ENCODE measurements at regions not wholly inside any gene's neighbourhood (a gene's known extent, or its start where the extent isn't known, plus 50 kb on each side); places are given as distances from the start of the nearest gene placed in this dataset.

DNA sequence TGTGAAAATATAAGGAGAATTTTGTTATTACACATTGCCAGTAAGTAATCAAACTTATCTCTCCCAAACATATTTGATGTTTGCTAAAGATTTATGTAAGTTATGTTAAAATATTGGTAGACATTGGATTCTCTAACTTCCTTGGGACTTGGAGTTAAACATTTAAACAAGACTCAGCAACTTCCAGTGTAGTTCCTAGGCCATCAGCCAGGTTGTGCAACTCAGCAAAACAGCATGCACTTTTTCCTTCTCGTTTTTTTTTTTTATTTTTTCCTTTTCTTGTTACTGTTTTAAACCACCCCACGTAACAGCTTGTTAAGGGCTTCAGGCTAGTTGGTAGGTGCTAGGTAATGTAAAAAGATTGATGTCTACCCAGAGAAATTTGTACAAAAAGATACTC lies 510.4 kb downstream of the ANKRD50 start:
- Histone ChIP-seq H3K27ac (no peak overlapping the region), H3K27me3 (no peaks in the 10 kb centered on the region), H3K9me3 (no peaks in the 10 kb centered on the region), H3K4me3 (no peak overlapping the region), H3K36me3 (no peaks in the 10 kb centered on the region), H3K4me1 (peaks cover 0 to 8% (median 0%) of the 10 kb centered on the region in 9 donors)
- intact Hi-C loops (cut with DNase I) = no loop called here
- ATAC-seq (peak in 2 of 8 donors; percentile 28 to 46), DNase-seq (no peak)
- 40 to 53% methylated on average over 2 of the region's 2 CpGs for WGBS, 2 donors
- TF ChIP-seq, protein P1, sequence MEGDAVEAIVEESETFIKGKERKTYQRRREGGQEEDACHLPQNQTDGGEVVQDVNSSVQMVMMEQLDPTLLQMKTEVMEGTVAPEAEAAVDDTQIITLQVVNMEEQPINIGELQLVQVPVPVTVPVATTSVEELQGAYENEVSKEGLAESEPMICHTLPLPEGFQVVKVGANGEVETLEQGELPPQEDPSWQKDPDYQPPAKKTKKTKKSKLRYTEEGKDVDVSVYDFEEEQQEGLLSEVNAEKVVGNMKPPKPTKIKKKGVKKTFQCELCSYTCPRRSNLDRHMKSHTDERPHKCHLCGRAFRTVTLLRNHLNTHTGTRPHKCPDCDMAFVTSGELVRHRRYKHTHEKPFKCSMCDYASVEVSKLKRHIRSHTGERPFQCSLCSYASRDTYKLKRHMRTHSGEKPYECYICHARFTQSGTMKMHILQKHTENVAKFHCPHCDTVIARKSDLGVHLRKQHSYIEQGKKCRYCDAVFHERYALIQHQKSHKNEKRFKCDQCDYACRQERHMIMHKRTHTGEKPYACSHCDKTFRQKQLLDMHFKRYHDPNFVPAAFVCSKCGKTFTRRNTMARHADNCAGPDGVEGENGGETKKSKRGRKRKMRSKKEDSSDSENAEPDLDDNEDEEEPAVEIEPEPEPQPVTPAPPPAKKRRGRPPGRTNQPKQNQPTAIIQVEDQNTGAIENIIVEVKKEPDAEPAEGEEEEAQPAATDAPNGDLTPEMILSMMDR (IDR thresholded peaks at IDR 0.05) = peak in 4 of 9 donors; percentile 8 to 24 (median 20)

DNA sequence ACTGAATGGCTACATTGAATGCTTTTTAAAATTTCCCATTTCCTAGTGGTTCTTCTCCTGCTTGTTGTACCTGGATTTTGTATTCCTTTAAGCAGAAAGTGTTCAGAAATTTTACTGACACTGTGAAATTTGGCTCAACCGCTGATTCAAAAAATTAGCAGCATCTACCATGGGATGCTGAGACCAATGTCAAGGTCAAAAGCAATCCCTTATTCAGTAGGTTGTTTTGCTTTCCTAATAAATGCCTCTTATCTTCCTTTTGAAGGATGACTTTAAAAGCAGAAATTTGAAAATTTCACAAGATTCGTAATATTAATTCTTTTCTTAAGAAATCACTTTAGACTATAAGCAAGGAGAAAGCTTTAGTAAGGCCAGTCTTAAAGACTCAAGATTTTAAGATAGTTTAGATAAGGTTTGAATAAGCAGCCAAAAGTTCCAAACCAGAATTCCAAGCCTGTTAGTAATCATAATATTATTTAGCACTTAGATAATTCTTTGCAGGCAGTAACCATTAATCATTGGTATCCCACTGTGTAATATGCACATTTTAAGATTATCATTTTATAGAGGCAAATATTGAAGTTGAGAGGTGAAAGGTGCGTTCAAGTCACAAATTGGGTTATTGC lies 508.8 kb downstream of the ANKRD50 start:
- Histone ChIP-seq H3K9me3 (no peaks in the 10 kb centered on the region), H3K27ac (no peak overlapping the region), H3K36me3 (no peaks in the 10 kb centered on the region), H3K27me3 (no peaks in the 10 kb centered on the region), H3K4me1 (peaks cover 0 to 8% (median 0%) of the 10 kb centered on the region in 9 donors), H3K4me3 (no peak overlapping the region)
- WGBS, 2 donors = 88 to 93% methylated on average over 3 of the region's 3 CpGs
- no peak for DNase-seq
- no peak for ATAC-seq
- TF ChIP-seq, protein P1 (IDR thresholded peaks at IDR 0.05) = no peak
- intact Hi-C loops (cut with DNase I) = no loop called here

DNA sequence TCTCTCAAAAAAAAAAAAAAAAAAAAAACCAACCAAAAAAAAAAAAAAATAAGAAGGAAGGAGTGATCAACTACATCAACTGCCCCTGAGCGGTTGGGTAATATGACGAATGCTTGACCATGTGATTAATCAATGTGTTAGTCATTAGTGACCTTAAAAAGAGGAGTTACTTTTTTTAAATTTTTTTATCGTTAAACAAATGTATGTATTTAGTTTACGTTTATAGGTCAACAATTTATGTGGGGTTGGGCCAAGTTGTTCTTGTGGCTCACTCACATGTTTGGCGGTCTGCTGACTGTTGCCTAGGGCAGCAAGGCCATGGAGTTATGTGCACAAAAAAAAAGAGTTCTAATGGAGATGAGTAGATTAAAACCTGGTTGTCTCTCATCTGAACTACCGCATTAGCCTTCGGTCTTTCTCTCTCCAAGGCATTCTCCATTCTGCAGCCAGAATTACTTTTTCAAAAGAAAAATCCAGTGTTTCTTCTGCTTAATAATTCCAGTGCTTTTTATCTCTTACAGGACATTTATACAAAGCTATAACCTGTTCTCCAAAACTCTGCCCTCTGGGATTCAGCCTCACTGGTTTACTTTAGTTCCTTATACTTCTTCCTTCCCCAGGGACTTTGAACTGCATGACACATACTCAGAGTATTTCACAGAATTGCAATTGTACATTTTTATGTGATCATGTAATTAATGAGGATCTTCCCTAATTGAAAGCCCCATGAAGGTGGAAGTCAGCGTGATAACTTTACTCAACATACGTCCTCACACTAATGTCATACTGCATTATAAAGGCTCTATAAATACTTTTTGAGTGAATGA lies 505.5 kb downstream of the ANKRD50 start:
- H3K9me3 ChIP-seq = no peaks in the 10 kb centered on the region
- WGBS, 2 donors = 93 to 95% methylated on average over 9 of the region's 9 CpGs
- H3K36me3 ChIP-seq = no peaks in the 10 kb centered on the region
- H3K4me3 ChIP-seq = no peak overlapping the region
- no peaks in the 10 kb centered on the region for H3K27me3 ChIP-seq
- peaks cover 0 to under 1% (median 0%) of the 10 kb centered on the region in 9 donors for H3K4me1 ChIP-seq
- ATAC-seq (no peak), DNase-seq (no peak)
- intact Hi-C loops (cut with DNase I) = no loop called here
- TF ChIP-seq, protein P1 (IDR thresholded peaks at IDR 0.05) = no peak
- no peak overlapping the region for H3K27ac ChIP-seq

DNA sequence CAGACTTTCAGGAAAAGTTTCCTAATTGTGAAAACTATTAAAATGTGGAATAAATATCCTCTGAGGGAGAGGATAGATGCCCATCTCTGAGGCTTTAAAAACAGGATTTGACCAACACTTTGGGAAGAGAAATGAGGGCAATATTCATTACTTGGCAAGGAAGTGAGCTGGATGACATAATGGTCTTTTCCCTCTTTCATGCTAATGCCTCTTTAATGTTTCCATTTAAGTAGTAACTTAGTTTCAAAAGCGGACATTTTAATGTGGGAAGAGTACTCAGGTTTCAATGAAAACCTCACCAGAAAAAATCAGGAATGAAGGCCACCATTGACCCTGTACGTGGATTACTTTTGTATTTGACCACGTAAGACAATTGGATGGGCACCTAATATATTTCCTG lies 503.3 kb downstream of the ANKRD50 start:
- ATAC-seq = no peak
- no peak overlapping the region for H3K27ac ChIP-seq
- WGBS, 2 donors = 91 to 92% methylated on average over 3 of the region's 3 CpGs

More for the DNA sequence above, 503.3 kb downstream of the ANKRD50 start:
- TF ChIP-seq, protein P1 (IDR thresholded peaks at IDR 0.05) = no peak
- DNase-seq = no peak
- peaks cover 0 to 17% (median 11%) of the 10 kb centered on the region in 9 donors for H3K4me1 ChIP-seq
- H3K36me3 ChIP-seq = no peaks in the 10 kb centered on the region
- H3K4me3 ChIP-seq = no peak overlapping the region
- intact Hi-C loops (cut with DNase I) = no loop called here
- H3K9me3 ChIP-seq = no peaks in the 10 kb centered on the region
- no peaks in the 10 kb centered on the region for H3K27me3 ChIP-seq
